CD4-positive, alpha-beta T cell treated with Interleukin-6 for 4 hours (primary cell): ENCODE measurements at regions not wholly inside any gene's neighbourhood (a gene's known extent, or its start where the extent isn't known, plus 50 kb on each side); places are given as distances from the start of the nearest gene placed in this dataset.

ENCODE experiments used
- DNase-seq: peaks from one replicate; pipeline ENCODE4 v3.0.0-alpha.2; 2020; ENCODE audit warnings: mixed read lengths

- no peak for DNase-seq
Measured at GRCh38 chr20:21812379-21812778, 106.9 kb downstream of the PAX1 start.

GRCh38 chr20:21809961-21810523, 104.6 kb downstream of the PAX1 start:
- DNase-seq: no peak

GRCh38 chr20:21808863-21809664, 103.6 kb downstream of the PAX1 start:
- peak; percentile 17 for DNase-seq

GRCh38 chr20:21808139-21808538, 102.7 kb downstream of the PAX1 start:
- DNase-seq: no peak

- DNase-seq: no peak
Measured at GRCh38 chr20:21804802-21805201, 99.3 kb downstream of the PAX1 start.

- no peak for DNase-seq
Measured at GRCh38 chr20:21801193-21801592, 95.7 kb downstream of the PAX1 start.

GRCh38 chr20:21798384-21798783, 92.9 kb downstream of the PAX1 start:
- no peak for DNase-seq

GRCh38 chr20:21796059-21796458, 90.6 kb downstream of the PAX1 start:
- no peak for DNase-seq

- no peak for DNase-seq
Measured at GRCh38 chr20:21788082-21788481, 82.6 kb downstream of the PAX1 start.

GRCh38 chr20:21781446-21782075, 76.1 kb downstream of the PAX1 start:
- DNase-seq: no peak

- DNase-seq: no peak
Measured at GRCh38 chr20:21780528-21780927, 75.1 kb downstream of the PAX1 start.
